NCI-H2081 treated with DMSO at 0.1 percent for 48 hours (cell line): ENCODE measurements at regions not wholly inside any gene's neighbourhood (a gene's known extent, or its start where the extent isn't known, plus 50 kb on each side); places are given as distances from the start of the nearest gene placed in this dataset.

Experiments used
- DNase-seq: peaks from one replicate; lab custom pipeline; 2025; lab: John Stamatoyannopoulos, UW

DNA sequence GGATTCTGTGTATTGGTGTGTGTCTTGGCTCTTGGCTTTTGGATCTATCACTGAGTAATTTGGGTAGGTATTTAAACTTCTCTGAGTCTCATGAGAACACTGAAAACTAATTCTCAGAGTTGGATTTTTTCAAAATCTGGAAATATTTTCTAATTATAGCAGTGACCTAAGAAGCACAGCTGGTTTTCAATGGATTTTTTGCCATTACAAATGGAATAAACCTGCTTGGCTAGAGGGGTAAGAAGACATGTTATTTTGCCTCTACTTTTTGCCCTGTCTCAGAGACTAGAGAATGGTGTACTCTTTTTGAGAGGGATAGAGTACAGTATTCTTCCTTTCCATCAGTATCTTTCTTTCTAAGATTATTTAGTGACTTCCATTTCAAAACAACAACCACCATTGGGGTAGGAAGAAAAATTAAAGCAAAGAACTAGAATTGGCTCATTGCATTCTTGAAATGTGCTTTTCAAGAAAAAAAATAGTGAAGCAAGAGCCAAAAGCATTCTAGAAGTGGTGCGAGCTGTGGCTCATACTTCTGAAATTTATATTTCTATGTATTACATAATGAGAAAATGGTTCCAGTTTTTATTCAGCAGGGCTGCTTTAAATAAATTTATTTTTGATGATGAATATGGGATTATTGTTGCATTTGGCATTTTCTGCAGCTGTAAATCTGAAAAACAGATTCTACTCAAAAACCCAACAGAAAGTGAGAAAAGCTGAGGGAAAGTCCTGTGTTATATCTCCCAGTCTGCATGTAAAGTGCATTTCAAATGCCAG lies 850.2 kb upstream of the SLIT2 start:
- no peak for DNase-seq

DNA sequence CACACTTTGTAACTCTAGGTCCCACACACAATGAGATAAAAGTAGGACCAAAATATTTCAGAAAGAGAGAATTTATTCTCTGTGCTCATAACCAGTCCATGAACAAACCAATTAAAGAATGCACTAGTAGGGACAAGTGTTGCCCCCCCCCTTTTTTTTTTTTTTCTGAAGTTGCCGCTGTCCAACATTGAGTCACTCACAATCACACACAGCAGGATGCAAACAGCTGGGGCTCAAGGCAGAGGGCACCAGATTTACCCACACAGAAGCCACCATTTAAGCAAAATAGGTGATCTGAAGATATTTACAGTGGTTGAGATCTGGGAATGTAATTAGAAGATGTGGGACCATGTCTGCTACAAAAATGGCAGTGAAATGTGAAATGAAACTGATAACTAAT lies 850.9 kb upstream of the SLIT2 start:
- no peak for DNase-seq

DNA sequence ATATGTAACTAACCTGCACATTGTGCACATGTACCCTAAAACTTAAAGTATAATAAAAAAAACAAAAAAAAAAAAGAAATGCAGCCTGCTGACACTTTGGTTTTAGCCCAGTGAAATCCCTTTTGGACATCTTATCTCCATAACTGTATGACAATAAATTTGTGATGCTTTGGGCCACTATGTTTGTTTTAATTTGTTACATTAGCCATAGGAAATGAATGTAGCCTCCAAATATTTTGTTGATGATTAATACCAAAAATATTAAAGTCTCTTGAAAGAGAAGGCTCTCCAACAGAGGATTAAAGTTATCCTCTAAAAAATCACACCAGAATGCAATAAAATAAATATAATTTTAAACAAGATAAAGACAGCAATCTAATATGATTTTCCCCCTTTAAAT lies 852.7 kb upstream of the SLIT2 start:
- no peak for DNase-seq

DNA sequence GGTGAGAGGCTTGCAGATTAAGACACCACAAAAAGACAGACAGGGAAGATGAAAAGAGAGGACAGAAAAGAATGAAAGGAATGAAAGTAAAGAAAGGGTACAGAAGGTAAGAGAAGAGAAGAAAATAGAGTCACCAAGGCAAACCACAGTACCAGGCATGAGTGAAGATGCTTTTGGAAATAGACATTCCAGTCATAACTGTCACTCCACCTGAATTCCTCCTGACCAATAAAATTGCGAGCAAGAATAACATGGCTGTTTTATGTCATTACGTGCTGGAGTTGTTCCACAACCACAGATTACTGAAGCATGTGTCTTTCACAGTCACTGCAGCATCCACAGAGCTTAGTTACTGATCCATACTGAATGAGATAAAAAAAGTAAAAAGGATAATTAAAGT lies 864.9 kb upstream of the SLIT2 start:
- DNase-seq, result no peak

DNA sequence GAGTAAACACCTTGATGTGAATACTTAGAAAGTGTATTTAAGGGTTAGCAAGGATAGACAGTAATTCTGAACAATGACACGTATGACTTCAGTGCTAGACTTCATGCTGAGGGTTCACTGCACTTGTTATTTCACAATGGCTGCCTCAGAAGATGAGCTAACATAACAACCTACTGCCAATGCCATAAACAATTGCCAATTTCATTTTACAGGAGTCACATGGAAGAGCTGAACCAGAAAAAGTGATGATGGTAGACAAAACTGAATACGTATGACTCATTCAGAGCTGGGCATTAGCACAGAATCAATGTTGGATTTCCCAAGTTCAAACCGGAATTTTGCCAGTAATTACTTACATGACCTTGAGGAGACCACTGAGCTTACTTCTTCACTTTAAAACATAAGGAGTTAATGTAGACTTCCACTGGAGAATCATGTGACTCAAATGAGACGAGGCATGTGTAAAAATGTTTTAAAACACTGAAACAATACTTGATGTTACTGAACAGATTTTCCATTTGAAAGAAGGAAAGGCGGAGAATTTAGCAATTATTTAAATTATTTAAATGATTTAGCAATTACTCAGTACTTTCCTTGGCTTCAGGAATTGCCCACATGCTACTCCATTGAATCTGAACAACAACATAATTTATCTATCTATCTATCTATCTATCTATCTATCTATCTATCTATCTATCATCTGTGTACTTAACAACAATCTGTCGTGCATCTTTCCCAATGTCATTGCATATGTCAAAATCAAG lies 868.5 kb upstream of the SLIT2 start:
- DNase-seq, result no peak

DNA sequence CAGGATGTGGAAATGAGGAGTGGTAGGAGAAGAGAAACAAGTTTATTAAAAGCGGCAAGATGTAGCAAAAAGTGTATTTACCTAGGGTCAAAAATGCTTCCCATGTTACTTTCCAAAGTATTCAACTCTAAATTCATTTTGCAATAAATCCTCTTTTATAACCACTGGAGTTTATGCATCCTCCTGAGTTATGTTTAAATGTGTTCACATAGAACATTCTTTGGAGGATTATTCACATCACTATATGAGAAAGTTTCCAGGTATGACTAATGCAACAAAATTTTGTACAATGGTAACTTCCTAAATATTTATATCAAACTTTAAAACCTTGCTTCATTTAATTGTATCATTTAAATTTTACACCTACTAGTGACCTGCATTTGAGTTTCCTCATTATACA lies 870.6 kb upstream of the SLIT2 start:
- no peak for DNase-seq

DNA sequence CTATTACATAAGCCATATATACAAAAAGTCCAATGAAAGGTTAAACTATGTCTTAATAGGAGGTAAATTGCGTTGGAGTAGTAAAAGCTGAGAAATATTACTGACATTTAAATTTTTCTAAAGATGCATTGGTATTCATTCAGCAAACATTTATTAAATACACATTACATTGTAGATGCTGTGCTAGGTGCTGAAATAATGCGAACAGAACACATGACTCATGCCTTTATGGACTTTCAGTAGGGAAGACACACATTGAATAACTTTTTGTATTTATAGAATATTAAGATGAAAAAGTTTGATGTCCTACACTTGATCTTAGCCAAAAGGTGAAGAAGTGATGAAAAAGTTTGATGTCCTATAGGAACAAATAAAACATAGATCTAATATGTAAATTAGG lies 871.1 kb upstream of the SLIT2 start:
- DNase-seq, result no peak

DNA sequence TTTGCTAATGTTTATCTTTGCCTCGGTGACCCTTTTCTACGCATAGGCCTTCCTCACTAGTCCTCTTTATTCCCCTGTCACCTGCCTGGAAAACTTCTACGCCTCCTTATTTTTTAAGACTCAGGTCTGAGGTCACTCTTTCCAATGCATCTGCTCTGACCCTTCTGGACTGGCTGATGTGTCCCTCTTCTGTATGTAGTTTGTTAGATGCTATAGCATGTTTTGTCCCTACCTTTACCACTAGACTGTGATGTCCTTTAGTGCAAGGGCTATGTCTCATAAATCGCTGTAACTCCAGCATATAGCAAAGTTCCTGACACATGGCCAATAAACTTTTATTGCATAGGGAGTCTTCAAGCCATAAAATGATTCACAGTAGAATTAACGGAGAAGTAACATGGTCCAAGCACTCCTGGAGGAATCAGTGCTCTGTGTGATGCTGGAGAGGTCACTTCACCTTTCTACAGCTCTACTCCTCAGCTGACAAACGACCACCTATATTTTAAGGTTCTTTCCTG lies 872.5 kb upstream of the SLIT2 start:
- no peak for DNase-seq

DNA sequence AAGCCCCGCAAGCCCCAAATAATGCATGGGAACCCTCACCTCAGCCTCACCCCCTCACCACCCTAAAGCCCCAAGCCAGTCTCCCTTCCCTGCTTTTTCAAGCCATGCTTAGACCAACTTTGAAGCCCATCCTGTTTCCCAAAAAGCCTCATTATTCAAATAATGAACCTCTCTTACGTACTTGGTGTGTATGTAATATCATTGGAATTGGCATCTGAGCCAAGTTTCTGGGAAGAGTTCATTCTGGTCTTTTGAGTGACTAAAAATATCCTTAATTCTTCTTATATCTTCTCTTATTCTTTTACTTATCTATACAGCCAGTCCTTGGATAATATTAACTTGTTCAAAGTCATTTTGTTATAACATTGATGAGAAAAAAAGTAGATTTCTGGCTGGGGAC lies 875.8 kb upstream of the SLIT2 start:
- no peak for DNase-seq

DNA sequence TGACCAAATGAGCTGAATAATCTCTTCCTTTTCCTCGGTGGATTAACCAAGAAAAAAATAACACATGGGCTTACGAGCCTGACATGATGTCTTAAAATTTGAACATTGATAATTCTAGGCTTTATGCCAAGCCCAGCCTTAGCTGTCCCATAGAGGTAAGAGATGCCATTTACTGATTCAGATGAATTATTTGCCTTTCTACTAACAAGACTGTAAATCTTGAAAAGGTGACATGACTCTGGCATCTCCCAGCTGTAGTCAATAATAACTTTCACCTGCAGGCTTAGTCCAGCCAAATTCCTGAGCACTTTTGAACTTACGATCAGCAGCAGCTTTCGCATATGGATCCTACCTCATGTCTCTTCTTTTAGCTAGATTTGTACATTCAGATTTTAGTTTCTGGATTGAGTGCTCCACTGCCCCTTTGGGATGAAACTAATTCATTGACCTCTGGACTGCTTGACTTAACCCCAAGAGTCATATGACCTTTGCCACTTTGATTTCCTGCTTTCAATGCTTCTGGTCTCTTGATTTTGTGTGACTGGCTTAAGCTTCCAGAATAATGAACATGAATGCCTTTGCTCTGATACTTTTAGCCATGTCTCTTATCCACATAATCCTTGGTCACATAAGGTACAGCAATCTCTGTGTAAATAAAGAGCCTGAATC lies 876.4 kb upstream of the SLIT2 start:
- DNase-seq, result no peak

DNA sequence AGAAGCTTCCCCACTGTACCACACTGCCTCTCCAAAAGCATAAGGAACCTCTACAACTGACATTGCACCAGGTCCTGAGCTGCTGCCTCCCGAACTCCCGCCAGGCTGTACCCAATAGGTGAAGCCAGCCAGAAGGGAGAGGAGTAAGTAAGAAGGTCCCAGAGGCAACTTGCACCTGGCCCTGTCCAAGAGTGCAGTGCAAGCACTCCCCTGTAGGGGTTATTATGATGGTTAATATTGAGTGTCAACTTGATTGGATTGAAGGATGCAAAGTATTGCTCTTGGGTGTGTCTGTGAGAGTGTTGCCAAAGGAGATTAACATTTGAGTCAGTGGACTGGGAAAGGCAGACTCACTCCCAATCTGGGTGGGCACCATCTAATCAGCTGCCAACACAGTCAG lies 879.3 kb upstream of the SLIT2 start:
- DNase-seq, result no peak

DNA sequence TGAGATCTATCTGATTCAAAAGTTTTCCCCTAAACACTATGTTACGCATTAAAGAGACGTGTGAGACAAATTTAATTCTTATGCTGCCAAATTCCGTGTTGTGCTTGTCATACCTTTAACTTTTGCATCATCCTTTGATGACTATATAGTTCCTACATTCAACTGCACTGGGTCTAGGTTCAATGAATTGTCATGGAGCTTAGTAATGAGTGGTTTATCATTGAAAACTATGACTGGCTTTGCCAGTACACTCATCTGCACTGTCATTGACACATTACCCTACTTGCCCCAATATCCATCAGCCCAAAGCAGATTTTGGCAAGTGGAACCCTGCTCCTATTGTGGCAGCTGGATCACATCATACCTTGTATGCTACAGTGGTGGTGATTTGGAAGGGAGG lies 882.9 kb upstream of the SLIT2 start:
- no peak for DNase-seq

DNA sequence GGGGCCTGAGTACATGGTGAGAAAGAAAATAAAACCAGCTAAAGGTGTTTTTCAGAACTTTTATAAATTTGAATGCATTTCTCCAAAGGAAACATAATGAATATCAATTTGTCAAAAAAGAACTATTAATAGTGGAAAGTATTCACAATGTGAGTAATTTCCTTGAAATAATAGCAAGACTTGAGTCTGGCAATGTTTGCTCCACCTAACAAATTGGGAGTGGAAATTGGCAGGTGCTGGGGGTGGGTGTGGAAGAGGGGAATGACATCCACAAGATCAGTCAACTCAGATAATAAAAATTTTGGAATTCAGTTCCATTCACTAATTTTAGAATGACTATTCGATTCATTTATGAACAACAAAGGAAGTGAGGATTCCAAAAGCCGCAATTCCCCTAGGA lies 884.8 kb upstream of the SLIT2 start:
- DNase-seq, result no peak

DNA sequence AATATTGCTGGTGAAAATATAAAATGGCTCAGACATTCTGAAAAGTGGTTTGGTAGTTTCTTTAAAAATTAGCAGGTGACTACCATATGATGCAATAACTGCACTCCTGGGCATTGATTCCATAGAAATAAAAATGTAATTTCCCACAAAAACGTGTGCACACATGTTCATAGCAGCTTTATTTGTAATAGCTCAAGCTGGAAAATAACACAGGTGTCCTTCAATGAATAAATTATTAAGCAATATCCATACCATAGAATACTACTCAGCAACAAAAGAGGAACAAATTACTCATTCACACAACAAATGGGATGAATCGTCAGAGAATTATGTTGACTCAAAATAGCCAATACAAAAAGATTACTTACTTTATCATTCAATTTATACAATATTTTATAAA lies 893.7 kb upstream of the SLIT2 start:
- DNase-seq, result no peak

DNA sequence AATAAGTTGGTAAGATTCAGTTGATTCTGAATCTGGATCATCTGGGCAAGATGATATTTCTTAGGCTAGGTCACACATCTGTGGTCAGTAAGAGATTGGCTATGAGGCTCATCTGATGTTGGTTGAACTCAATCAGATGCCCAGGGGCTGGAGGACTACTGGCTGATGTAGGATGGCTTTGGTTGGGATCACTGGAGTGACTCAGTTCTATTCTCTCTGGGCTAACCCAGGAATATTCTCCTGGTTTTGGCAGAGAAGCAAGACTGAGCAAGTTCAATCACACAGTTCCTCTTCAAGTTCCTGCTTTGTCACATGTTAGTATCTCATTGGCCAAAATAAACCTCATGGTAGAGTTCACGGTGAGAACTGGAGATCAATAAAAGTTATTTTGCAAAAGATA lies 902.3 kb upstream of the SLIT2 start:
- no peak for DNase-seq

DNA sequence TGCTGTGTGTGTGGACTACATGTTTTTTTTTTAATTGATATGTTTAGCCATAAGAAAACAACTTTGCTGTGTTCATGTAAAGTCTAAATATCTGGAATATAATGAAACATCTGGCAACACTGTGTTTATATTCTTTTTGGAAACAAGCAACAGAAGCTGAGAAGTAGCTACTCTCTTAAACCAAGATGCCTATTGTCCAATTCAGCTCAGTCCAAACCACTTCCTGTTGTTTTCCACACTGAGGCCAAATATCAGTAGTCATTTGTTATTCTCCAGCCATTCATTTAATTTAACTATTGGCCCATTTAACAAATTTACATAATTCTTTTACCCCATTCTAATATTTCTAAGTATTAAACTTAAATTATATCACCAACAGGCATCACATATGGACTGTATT lies 903.0 kb upstream of the SLIT2 start:
- no peak for DNase-seq

DNA sequence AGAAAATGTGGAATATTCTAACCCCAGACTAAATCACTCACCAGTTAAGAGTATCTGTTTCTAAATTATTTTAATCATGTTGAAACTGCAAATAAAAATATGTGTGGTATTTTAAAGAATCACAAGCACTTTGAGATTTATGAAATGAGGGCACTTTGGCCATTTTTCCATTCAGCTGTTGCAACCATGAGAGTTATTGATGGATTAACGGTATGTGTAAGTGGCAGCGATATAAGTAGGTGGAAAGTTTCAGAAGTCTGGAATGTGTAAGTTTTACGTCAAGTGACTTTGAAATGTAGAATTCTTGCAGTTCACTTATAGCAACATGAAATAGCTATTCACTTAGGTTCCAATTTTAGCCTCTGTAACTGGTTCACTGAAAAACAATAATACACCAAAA lies 905.1 kb upstream of the SLIT2 start:
- no peak for DNase-seq

DNA sequence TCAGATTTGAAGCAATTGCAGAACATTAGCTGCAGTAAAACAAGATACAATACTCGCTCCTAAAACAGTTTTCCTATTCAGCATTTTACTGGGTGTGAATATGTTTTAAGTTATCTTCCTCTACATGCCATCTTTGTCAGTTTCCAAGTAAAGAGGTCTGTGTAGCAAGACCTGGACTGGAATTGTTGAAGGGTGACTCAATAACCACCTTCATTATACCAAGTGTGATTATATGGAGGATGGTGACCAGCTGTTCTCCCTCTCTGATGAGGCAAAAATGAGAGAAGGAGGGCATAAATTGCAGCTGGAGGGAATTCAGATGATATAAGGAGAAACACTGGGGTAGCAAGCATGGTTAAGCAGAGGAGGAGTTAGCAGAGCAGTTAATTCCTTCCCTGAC lies 922.1 kb upstream of the SLIT2 start:
- DNase-seq, result no peak

DNA sequence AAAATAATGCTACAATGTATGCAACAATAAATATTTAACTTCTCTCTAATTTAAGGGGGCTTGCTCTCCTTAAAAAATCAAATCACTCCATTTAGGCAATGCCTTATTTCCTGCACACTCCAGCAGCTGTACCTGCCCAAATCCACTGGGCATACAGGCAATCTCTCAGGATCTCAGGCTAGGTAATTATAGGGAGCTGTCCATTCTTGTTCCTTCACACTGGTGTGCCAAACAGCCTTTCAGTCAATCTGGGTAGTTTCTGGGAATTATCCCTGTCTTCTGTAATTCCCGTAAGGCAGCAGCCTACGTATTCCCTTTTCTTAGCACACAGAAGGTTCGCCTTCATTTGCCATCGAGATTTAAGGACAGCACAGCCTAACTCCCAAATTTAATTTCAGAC lies 922.6 kb upstream of the SLIT2 start:
- DNase-seq, result no peak

DNA sequence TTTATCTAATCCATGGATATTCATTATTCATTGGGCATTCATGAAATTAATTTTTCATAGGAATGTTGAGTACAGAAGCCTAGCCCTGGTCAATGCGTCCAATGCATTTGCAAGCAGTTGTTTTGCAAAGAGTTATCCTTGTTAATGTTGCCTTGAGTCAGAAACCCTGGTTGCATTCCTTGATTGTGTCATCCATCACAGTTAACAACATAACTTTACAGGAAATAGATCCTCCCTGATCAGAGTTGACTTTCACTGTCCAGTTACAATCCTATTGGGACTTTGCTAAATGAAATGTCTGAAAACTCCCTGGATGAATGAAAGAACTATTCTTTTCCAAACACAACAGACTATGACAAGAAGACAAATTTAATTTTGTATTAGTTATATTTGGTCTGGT lies 924.3 kb upstream of the SLIT2 start:
- DNase-seq, result no peak

DNA sequence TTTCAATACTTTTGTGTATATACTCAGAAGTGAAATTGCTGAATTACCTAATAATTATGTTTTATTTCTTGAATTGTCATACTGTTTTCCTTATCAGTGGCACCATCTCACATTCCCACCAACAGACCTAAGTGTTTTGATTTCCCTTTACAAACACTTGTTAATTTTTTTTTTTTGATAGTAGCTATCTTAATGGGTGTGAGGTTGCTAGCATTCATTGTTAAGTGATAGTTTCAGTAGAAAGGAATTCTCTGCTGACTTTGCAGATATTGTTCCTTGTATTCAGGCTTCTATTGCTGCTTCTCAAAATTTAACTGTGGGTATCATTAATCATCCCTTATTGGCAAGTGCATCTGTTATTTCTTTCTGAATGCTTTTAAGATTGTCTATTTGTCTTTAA lies 927.5 kb upstream of the SLIT2 start:
- DNase-seq, result no peak

DNA sequence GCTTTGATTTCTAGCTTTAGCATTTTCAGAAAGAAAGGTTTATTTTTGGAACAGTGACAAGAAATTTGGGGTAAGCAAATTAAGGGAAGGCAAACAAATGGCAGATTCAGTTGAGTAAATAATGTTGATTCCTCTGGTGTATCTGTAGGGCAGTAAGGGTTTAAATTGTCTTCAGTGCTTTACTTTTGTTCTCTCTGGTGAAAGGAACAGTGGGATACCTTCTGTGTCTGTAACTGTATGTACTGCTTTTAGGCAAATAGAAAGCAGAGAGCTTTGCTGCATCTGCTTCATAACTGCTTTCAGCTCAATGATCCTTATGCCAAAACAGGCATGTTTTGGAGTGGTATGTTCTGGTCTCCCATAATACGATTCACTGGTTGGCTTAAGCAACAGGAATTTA lies 932.1 kb upstream of the SLIT2 start:
- DNase-seq, result peak; percentile 76

DNA sequence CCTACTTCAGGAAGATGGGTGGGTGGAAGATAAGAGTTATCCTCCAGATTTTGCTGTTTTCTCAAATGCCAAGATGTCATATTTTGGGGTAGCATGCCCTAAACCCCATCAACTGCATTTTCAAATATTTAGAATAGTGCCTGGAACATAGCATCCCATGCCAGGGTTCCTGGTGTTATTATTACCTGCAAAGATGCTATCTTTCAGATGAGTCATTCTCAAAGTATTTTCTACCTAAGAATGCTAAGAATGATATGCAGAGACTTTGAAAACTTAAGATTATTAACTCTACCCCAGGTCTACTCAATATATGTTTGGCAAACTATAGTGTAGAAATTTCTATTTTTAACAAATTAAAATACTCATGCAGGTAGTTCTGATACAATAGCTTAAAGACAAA lies 934.3 kb upstream of the SLIT2 start:
- DNase-seq, result no peak
